ENCODE measurements at regions not wholly inside any gene's neighbourhood (a gene's known extent, or its start where the extent isn't known, plus 50 kb on each side); places are given as distances from the start of the nearest gene placed in this dataset.

- 84 to 90% (median 88%) methylated on average over 3 of the region's 3 CpGs for whole genome bisulfite sequencing, 3 donors
- Histone ChIP-seq H3K4me1 (no peaks in the 10 kb centered on the region), H3K27me3 (ENCODE audit: insufficient read depth in 3 of 3, low read length in 2 of 3) (no peaks in the 10 kb centered on the region), H3K4me3 (no peak overlapping the region), H3K27ac (no peak overlapping the region), H3K36me3 (ENCODE audit: insufficient read depth in 1 of 2, low read depth in 1 of 2) (no peaks in the 10 kb centered on the region), H3K9me3 (no peaks in the 10 kb centered on the region)
- DNase-seq (no peak), ATAC-seq (no peak)
- intact Hi-C loops (cut with DNase I), result no loop called here
- TF ChIP-seq CTCF (IDR thresholded peaks at IDR 0.05), result no peak
Measured at GRCh38 chr9:19681846-19682245, 107.0 kb downstream of the SLC24A2 start.

GRCh38 chr9:19677924-19678323, 110.9 kb downstream of the SLC24A2 start:
- H3K27me3 ChIP-seq (ENCODE audit: insufficient read depth in 3 of 3, low read length in 2 of 3), result no peaks in the 10 kb centered on the region
- no peak for ATAC-seq
- H3K27ac ChIP-seq, result no peak overlapping the region
- no peaks in the 10 kb centered on the region for H3K36me3 ChIP-seq (ENCODE audit: insufficient read depth in 1 of 2, low read depth in 1 of 2)
- H3K4me3 ChIP-seq, result no peak overlapping the region
- H3K9me3 ChIP-seq, result no peaks in the 10 kb centered on the region
- H3K4me1 ChIP-seq, result no peaks in the 10 kb centered on the region
- no peak for DNase-seq
- 78 to 89% (median 84%) methylated on average over 5 of the region's 5 CpGs for WGBS, 3 donors
- intact Hi-C loops (cut with DNase I), result no loop called here
- no peak for TF ChIP-seq CTCF (IDR thresholded peaks at IDR 0.05)

- intact Hi-C loops (cut with DNase I), result no loop called here
- WGBS, 3 donors, result 80 to 81% (median 81%) methylated on average over 9 of the region's 9 CpGs
Measured at GRCh38 chr9:19675492-19675891, 113.3 kb downstream of the SLC24A2 start.

GRCh38 chr9:19666575-19666974, 122.3 kb downstream of the SLC24A2 start:
- H3K27me3 ChIP-seq (ENCODE audit: insufficient read depth in 3 of 3, low read length in 2 of 3), result no peaks in the 10 kb centered on the region
- DNase-seq, result no peak
- no peaks in the 10 kb centered on the region for H3K4me1 ChIP-seq
- H3K4me3 ChIP-seq, result no peak overlapping the region
- H3K9me3 ChIP-seq, result no peaks in the 10 kb centered on the region
- H3K27ac ChIP-seq, result no peak overlapping the region
- intact Hi-C loops (cut with DNase I), result no loop called here
- H3K36me3 ChIP-seq (ENCODE audit: insufficient read depth in 1 of 2, low read depth in 1 of 2), result no peaks in the 10 kb centered on the region
- ATAC-seq, result no peak
- TF ChIP-seq CTCF (IDR thresholded peaks at IDR 0.05), result no peak

More at GRCh38 chr9:19675492-19675891, 113.3 kb downstream of the SLC24A2 start:
- no peaks in the 10 kb centered on the region for H3K36me3 ChIP-seq (ENCODE audit: insufficient read depth in 1 of 2, low read depth in 1 of 2)
- H3K4me3 ChIP-seq, result no peak overlapping the region
- no peak overlapping the region for H3K27ac ChIP-seq
- H3K4me1 ChIP-seq, result no peaks in the 10 kb centered on the region
- ATAC-seq (no peak), DNase-seq (no peak)
- no peaks in the 10 kb centered on the region for H3K27me3 ChIP-seq (ENCODE audit: insufficient read depth in 3 of 3, low read length in 2 of 3)
- TF ChIP-seq CTCF (IDR thresholded peaks at IDR 0.05), result no peak
- no peaks in the 10 kb centered on the region for H3K9me3 ChIP-seq

- no peaks in the 10 kb centered on the region for H3K36me3 ChIP-seq (ENCODE audit: insufficient read depth in 1 of 2, low read depth in 1 of 2)
- H3K4me1 ChIP-seq, result no peaks in the 10 kb centered on the region
- no peak for TF ChIP-seq CTCF (IDR thresholded peaks at IDR 0.05)
- H3K27me3 ChIP-seq (ENCODE audit: insufficient read depth in 3 of 3, low read length in 2 of 3), result no peaks in the 10 kb centered on the region
- H3K9me3 ChIP-seq, result no peaks in the 10 kb centered on the region
- ATAC-seq, result no peak
- DNase-seq, result no peak
- H3K27ac ChIP-seq, result no peak overlapping the region
- H3K4me3 ChIP-seq, result no peak overlapping the region
- 82 to 93% (median 89%) methylated on average over 9 of the region's 9 CpGs for WGBS, 3 donors
- intact Hi-C loops (cut with DNase I), result no loop called here
Measured at GRCh38 chr9:19665146-19665863, 123.5 kb downstream of the SLC24A2 start.
